ENCODE measurements at regions not wholly inside any gene's neighbourhood (a gene's known extent, or its start where the extent isn't known, plus 50 kb on each side); places are given as distances from the start of the nearest gene placed in this dataset.

DNA sequence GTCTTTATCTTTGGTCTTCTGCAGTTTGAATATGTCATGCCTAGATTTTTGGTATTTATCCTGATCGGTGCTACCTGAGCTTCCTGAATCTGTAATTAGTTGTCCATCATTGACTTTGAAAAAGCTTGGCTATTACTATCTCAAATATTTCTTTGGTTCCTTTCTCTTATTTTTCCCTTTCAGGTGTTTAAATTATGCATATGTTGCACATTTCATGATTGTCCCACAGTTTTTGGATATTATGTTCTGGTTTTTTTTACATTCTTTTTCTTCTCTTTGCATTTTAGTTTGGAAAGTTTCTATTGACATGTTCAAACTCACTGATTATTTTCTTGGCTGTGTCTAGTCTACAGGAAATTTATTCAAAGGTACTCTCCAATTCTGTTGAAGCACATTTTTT is 840.3 kb upstream of the LRRC4C start:
- TF ChIP-seq, protein P1, sequence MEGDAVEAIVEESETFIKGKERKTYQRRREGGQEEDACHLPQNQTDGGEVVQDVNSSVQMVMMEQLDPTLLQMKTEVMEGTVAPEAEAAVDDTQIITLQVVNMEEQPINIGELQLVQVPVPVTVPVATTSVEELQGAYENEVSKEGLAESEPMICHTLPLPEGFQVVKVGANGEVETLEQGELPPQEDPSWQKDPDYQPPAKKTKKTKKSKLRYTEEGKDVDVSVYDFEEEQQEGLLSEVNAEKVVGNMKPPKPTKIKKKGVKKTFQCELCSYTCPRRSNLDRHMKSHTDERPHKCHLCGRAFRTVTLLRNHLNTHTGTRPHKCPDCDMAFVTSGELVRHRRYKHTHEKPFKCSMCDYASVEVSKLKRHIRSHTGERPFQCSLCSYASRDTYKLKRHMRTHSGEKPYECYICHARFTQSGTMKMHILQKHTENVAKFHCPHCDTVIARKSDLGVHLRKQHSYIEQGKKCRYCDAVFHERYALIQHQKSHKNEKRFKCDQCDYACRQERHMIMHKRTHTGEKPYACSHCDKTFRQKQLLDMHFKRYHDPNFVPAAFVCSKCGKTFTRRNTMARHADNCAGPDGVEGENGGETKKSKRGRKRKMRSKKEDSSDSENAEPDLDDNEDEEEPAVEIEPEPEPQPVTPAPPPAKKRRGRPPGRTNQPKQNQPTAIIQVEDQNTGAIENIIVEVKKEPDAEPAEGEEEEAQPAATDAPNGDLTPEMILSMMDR (IDR thresholded peaks at IDR 0.05), result no peak
- no peak for TF ChIP-seq POLR2AphosphoS5 (IDR thresholded peaks at IDR 0.05; ENCODE audit: low read depth, low read length)

Data from Panc1 (cell line).